ENCODE measurements at regions not wholly inside any gene's neighbourhood (a gene's known extent, or its start where the extent isn't known, plus 50 kb on each side); places are given as distances from the start of the nearest gene placed in this dataset.

DNA sequence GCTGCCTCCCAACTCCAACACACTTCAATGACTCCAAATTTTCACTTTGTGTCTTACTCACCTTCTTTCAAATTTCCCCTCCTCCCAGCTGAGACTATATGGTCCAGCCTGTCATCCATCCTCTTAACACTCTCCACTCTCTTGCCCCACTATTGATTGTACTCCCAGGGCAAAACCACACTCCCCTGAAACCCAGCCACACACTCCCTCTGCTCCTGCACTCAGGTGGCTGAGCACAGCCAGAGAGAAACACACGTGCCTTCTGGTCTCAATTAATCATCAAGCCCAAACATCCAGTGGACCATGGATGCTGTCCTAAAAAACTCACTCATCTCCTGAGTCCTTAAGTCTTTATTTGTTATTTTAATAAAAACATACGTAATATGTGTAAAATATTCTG is 1026.4 kb downstream of the KCNJ18 start:
- TF ChIP-seq TAF1 (IDR thresholded peaks at IDR 0.05; ENCODE audit: low read depth) (no peak), FOXM1 (IDR thresholded peaks at IDR 0.05; ENCODE audit: borderline replicate concordance, low read depth) (no peak), NFIC (IDR thresholded peaks at IDR 0.05) (no peak), EP300 (IDR thresholded peaks at IDR 0.05; ENCODE audit: borderline replicate concordance) (no peak), CREB1 (IDR thresholded peaks at IDR 0.05; ENCODE audit: low read depth) (no peak), YY1 (IDR thresholded peaks at IDR 0.05; ENCODE audit: low read depth) (no peak)
- TF ChIP-seq, protein P1, sequence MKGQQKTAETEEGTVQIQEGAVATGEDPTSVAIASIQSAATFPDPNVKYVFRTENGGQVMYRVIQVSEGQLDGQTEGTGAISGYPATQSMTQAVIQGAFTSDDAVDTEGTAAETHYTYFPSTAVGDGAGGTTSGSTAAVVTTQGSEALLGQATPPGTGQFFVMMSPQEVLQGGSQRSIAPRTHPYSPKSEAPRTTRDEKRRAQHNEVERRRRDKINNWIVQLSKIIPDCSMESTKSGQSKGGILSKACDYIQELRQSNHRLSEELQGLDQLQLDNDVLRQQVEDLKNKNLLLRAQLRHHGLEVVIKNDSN (IDR thresholded peaks at IDR 0.05), result no peak
- TF ChIP-seq, protein P2, sequence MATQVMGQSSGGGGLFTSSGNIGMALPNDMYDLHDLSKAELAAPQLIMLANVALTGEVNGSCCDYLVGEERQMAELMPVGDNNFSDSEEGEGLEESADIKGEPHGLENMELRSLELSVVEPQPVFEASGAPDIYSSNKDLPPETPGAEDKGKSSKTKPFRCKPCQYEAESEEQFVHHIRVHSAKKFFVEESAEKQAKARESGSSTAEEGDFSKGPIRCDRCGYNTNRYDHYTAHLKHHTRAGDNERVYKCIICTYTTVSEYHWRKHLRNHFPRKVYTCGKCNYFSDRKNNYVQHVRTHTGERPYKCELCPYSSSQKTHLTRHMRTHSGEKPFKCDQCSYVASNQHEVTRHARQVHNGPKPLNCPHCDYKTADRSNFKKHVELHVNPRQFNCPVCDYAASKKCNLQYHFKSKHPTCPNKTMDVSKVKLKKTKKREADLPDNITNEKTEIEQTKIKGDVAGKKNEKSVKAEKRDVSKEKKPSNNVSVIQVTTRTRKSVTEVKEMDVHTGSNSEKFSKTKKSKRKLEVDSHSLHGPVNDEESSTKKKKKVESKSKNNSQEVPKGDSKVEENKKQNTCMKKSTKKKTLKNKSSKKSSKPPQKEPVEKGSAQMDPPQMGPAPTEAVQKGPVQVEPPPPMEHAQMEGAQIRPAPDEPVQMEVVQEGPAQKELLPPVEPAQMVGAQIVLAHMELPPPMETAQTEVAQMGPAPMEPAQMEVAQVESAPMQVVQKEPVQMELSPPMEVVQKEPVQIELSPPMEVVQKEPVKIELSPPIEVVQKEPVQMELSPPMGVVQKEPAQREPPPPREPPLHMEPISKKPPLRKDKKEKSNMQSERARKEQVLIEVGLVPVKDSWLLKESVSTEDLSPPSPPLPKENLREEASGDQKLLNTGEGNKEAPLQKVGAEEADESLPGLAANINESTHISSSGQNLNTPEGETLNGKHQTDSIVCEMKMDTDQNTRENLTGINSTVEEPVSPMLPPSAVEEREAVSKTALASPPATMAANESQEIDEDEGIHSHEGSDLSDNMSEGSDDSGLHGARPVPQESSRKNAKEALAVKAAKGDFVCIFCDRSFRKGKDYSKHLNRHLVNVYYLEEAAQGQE (IDR thresholded peaks at IDR 0.05; ENCODE audit: low read depth), result no peak

Measured in Ishikawa (cell line).